GM19025 (cell line): ENCODE measurements at regions not wholly inside any gene's neighbourhood (a gene's known extent, or its start where the extent isn't known, plus 50 kb on each side); places are given as distances from the start of the nearest gene placed in this dataset.
"Not testable (repeated sequence)": the region's sequence is repeated elsewhere in the genome, so short reads cannot be mapped to it uniquely, and the experiment has no call there.

Experiments used
- ATAC-seq: cut with Tn5 transposase; IDR thresholded peaks from one replicate; pipeline ENCODE4 v1.9.1; 2021; ENCODE audit warnings: mild to moderate bottlenecking, low read depth, moderate library complexity; ENCODE audit not compliant: unreplicated experiment

DNA sequence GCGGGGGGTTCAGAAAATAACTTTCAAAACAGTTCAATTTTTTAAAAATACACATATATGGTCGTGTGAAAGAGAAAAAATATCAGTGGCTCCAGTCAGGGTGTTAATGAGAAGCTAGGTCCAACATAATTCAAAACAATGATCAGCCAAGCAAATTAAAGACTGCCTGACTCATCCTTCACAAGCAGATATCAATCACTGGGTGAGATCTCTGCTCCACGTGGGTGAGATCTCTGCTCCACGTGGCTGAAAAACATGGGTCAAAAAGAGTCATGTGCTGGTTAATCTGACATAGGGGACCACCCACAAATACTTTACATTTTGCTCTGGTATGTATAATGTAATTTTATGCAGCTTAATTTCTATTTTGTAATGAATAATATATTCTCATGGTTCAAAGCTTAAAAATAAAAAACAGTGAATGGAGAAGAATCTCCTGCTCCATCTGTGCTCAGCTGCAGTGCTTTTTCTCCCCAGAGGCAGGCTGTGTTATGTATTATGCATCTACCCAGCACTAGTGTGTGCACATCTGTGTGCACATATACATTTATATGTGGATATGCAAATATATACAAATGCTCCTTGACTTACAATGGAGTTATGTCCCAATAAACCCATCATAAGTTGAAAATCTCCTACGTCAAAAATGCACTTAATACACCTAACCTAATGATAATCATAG, 93.1 kb upstream of the S1PR3 start:
- ATAC-seq: no peak

DNA sequence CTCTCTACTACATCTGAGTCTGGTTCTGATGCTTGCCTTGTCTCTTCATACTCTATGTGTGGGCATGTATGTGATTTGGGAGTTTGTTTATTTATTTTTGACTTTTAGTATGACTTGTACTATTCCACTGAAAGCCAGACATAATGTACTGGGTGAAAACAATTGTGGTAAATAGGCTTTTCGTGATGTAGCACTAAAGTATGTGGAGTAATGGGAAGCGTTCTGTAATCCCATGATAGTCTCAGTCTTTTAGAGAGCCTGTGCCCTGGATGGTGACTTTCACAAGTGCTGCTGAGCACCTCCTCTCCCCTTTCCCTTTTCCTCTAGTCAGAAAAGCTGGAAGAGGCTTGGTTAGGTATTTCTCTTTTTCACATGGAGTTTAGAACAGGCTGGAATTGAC, 85.8 kb upstream of the S1PR3 start:
- ATAC-seq: no peak

DNA sequence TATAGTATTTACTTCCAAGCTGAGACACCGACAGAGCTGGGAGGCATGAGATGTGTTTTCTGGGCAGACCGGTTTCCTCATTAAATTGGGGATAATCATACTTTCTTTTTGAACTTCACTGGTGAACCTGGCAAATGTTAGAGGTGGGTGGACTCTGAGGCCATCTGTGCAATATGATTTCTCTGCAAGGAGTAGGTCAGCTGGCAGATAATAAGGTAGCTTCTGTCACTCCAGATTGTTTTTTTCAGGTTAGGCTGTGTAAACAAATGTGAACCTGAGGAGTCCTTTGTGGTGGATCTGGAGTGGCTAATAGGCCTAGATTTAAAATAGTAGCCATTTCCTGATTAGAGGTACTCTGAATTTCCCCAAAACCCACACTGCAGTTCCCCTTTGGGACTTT, 75.4 kb upstream of the S1PR3 start:
- no peak for ATAC-seq

DNA sequence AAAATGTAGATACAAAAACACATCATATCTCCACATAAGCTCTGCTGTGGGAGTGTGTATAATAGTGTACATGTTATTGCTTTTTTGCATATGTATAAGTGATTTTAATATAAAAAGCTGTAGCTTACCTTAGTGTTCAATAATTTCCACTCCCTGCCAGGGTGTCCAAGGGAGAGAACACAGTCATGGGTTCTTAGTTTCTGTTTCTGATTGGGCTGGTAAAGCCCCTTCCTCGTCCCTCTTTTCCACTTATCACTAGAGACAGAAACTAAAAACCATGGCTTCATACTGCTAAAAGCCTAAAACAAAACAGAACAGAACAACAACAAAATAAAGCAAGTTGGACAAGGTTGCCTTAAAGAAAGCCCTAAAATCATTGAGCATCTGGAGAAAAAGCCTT, 74.4 kb upstream of the S1PR3 start:
- ATAC-seq: no peak

DNA sequence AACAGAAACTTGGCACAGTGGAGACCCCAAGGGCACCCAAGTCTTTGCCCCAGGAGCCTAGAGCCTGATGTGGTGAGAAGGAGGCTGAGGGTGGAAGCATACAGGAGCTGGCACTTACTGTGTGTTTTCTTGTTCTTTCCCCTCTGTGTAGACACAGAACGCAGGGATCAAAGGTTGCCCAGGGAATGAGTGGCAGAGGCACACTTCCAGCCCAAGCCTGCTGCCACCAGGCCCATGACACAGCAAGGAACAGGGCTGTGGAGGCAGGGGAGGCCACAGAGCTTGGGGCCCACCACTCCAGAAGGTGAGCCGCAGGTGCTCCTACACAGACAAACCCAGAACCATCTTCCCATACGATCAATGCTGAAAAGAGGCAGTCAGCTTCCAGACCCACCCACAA, 73.9 kb upstream of the S1PR3 start:
- no peak for ATAC-seq

DNA sequence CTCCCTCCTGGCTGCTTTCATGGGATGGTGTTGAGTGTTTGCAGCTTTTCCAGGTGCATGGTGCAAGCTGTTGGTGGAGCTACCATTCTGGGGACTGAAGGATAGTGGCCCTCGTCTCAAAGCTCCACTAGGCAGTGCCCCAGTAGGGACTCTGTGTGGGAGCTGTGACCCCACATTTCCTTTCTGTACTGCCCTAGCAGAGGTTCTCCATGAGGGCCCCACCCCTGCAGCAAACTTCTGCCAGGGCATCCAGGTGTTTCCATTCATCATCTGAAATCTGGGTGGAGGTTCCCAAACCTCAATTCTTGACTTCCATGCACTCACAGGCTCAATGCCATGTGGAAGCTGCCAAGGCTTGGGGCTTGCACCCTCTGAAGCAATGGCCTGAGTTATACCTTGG, 72.7 kb upstream of the S1PR3 start:
- not testable (repeated sequence) for ATAC-seq

DNA sequence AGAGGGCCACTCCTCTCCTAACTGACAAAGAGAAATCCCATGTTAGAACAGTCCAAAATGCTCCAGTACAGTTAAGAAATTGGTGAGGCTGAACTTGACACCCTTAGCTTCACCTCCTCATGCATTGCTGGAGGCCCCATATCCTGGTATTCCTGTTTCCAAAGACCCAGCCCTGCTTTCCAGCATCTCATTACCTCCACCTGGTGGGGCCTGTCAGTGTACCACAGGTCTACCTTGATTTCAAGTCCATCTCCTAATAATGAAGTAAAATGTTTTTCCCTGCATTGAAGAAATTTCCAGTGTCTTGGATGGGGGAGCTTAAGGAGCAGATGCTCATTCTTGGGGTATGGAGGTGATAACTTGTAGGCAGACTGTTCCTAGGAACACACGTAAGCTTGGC, 70.6 kb upstream of the S1PR3 start:
- ATAC-seq: no peak

DNA sequence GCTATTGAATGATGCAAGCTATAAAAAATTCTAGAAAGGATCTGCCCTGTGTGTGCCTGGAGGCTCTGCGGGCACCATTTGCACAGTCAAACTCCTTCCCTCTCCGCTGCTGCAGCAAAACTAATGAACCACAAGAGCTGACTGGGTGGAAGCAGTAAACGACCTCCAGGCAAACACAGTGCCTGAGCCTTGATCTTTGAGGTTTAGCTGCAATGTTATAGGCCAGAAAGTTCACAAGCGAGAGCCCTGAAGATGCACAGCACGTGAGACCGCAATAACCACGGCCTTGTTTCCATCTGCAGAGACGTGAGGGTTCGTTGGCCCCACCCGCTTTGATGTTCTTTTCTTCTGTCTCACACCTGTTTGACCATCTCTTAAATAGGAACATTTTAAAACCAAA, 69.2 kb upstream of the S1PR3 start:
- ATAC-seq: no peak

DNA sequence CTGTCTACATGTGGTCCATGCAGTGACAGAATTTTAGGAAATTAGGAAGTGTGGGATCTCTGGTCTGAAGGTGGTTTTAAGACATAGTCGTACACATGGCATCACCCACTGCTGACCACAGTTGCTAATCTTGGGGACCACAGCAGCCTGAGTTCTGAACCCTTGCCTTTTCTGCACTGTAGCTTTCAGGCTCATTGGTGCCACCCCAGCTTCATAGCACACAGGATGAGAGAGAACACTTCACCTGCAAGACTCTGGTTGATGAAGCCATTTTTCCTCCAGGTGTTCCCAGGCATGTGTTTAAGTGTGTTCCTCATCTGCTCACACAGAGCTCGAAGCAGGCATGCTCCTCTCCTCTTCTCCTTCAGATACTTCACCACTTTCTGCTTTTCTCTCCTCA, 68.2 kb upstream of the S1PR3 start:
- ATAC-seq: no peak

DNA sequence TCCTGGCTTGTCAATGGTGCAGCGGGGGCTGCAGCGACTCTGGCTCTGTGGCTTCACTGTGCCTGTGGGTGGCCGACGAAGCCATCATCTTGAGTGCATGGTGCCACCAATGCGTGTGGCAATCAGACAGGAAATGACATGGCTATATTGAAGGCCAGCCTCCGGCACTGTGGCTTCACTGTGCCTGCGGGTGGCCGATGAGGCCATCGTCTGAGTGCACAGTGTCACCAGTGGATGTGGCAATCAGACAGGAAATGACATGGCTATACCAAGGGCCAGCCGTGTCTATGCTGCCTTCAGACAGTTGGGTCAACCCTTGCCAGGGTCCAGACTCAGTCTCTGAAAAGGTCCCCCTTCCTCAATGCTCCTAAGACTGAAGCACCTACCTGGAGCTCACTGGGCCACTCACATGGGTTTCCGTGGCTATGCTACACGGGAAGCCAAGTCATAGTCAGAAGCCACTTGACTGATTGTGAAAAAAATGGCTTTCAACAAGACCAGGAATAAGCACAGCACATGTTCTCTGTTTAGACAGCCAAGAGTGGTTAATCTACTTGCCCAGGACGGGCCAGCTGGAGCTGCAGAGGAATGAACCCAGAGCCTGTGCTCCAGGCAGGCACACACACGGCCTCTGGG, 67.5 kb upstream of the S1PR3 start:
- no peak for ATAC-seq

DNA sequence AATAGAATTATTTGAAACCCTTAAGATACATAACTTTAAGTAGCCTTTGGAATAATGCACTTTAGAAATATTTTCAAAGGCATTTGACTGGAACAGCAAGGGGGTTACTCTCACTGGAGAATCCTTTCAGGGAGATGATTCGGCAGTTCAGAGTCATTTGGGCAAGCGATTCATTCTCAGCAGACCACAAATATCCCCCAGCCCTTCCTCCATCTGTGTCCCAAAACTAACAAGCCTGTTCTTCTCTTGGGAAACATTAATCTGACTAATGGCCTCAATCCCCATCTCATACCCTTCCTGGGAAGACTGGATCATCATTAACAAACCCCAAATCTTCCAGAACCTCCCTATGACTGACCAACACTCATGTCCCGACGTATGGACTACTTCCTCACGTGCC, 65.8 kb upstream of the S1PR3 start:
- ATAC-seq: no peak

DNA sequence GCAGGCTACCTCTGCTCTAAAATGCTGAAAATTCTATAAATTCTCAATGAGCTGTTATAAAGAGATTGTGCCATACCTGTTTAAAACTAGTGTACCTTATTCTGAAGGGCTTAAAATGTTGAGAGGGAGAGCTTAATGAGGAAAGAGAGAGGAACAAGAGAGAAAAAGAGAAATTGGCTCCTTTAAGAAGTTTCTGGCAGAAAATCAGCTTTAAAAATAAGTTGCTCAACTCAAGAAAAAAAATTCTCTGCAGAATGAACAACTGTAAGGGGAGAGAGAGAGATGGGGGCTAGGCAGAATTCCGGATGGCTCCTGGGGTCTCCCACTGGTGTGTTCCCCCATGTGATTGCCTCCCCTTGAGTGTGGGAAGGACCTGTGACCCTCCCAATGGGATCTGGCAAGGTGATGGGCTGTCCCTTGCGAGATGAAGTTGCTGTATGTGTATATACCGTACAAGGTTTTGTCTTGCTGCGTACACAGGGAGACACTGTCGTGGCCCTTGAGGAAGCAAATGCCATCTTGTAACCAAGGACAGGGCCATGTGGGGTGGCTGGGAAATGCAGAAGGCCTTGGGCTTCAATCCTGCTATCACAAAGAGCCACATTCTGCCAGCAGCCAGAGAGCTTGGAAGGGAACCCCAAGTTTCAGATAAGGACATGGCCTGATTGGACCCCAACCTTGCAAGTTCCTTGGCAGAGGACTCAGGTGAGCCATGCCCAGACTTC, 64.3 kb upstream of the S1PR3 start:
- ATAC-seq: no peak

DNA sequence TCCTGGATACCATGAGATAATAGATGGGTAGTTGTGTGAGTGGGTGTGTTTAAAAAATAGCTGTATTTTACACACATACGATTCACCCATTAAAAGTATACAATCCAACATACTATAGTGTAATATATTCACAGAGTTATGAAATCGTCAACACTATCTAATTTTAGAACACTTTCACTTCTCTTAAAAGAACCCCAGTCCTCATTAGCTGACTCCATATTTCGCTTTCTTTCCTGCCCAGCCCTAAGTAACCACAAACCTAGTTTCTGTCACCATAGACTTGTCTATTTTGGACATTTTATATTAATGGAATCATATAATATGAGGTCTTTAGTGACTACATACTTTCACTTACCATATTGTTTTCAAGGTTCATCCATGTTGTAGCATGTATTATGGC, 63.8 kb upstream of the S1PR3 start:
- no peak for ATAC-seq

DNA sequence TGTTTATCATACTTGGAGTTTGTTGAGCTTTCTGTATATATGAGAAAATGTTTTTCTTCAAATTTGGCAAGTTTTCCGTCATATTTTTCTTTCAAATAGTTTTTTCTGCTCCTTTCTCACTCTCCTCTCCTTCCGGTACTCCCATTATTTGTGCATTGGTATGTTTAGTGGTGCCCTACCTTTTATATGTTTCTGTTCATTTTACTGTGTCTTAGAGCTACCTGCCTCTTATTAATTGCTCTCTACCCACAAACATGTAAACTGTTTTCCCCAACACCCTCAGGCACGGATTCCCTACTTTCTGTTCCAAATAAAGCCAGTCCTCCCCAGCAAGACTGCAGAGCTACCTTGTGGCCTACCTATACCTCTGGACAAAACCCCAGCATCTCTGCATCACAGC, 60.6 kb upstream of the S1PR3 start:
- no peak for ATAC-seq

DNA sequence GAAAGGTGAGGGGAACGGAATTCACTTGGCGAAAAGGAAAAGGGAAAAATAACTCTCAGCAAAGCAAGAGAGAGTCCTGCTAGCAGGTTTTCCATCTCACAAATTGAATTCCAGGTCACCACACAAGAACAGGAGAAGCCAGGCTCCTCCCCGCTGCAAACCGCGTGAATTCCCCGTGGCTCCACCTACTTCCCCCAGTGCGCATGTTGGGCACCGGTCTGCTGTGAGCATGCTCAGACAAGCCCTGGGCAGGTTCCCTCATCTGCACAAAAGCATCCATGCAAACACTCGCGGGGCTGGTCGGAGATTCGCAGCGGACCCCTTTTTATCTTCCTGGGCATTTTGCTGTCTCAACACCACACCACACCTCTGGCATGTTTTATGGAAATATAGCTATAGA, 58.5 kb upstream of the S1PR3 start:
- ATAC-seq: no peak

DNA sequence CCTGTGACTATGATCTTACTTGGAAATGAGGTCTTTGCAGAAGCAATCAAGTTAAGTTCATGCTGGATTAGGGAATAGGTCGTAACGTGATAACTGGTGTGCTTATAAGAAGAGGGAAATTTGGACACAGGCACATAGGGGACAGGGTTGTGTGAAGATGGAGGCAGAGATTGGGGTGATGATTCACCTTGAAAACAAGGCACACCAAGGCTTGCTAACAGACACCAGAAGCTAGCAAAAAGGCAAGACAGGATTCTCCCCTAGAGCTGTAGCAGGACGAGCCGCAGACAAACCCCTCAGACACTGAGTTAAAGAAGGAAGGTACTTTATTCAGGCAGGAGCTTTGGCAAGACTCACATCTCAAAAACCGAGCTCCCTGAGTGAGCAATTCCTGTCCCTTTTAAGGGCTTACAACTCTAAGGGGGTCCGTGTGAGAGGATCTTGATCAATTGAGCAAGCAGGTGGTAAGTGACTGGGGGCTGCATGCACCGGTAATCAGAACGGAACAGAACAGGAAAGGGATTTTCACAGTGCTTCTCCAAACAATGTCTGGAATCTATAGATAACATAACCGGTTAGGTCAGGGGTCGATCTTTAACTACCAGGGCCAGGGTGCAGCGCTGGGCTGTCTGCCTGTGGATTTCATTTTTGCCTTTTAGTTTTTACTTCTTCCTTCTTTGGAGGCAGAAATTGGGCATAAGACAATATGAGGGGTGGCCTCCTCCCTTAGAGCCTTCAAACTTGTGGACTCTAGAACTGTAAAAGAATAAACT, 57.5 kb upstream of the S1PR3 start:
- ATAC-seq: no peak

DNA sequence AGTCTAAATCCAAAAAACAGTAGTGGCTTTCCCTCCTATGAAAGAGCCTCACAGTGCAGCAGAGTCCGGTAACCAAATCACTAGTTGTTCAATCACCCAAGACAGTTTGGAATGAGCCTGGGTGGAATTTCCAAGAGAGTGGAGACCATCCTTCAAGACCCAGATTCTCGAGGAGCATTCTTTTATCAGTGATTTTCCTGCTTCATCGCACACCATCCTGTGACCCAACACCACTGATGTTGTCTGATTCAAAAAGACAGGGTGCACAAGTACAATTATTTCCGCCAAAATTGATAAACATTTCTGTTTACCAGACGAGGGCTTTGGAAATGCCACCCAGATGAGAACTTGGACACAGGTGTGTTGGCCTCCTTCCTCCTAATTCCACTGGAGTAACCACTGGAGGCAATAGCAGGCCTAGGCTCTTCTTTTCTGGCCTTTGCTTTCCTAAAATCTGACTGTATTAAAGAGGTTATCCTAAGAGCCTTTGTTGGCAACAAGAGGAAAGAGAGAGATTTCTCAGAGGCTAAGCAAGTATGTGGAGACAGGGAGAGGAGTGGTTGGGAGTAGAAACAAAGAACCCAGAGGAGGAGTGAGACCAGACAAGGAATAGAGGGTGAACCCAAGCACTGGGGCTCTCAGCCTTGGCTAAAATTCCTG, 56.3 kb upstream of the S1PR3 start:
- no peak for ATAC-seq

DNA sequence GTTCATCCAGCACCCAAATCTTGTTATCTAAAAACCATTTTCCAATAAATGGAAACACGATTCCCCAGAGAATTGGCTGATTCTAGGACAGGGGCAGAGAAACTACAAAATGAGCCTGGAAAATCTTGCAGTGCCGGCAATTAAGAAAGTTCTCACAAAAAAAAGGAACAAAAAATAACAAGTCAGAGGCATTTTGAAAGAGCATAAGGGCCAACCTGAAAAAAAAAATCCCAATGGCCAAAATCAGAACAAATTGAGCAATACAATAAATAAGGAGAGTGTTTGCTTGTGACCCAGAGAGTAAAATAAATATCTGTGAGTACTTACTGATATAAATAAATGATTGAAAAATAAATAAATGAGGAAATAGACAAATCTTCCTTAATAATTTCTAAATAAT, 55.1 kb upstream of the S1PR3 start:
- no peak for ATAC-seq

DNA sequence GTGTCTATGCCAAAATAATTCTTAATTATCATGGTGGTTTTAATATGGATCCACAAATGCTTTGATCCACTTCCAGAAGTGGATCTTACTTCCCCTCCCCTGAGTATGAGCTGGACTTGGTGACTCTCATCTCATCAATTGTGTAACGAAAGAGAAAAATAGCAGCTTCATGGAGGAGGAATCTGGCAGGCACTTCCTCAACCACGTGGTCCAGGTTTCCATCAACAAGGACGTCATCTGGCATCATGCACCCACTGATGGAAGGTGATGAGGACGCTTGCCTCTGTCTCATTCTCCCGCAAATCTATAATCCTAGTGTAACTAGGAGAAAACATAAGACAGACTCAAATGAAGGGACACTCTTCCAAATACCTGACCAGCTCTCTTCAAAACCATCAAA, 54.6 kb upstream of the S1PR3 start:
- ATAC-seq: no peak

DNA sequence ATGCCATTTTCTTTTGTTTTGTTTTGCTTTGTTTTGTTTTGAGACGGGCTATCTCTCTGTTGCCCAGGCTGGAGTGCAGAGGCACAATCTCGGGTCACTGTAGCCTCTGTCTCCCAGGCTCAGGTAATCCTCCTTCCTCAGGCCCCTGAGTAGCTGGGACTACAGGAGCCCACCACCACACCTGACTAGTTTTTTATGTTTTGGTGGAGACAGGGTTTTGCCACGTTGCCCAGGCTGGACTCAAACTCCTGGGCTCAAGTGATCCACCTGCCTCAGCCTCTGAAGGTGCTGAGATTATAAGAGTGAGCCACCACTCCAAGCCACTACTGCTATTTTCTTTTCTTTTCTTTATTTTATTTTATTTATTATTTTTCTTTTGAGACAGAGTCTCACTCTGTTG, 54.0 kb upstream of the S1PR3 start:
- no peak for ATAC-seq

DNA sequence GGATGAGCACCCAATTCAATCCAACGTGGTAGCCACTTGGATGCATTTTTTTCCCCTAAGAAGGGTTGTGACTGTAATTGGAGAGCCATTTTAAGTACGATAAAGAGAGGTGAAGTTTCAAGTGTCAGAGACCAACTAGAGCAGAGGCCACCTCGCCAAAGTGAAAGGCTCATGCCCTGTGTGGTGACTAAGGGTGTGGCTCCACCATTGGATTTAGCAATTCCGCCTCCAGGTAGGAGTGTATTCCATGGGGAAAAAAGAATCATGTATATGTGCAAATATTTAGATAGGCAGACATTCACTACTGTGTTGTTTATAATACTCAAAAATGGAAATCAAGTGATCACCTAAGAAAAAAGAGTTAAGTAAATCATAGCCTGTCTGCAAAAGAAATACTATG, 53.1 kb upstream of the S1PR3 start:
- no peak for ATAC-seq
